ENCODE measurements at regions not wholly inside any gene's neighbourhood (a gene's known extent, or its start where the extent isn't known, plus 50 kb on each side); places are given as distances from the start of the nearest gene placed in this dataset.

DNA sequence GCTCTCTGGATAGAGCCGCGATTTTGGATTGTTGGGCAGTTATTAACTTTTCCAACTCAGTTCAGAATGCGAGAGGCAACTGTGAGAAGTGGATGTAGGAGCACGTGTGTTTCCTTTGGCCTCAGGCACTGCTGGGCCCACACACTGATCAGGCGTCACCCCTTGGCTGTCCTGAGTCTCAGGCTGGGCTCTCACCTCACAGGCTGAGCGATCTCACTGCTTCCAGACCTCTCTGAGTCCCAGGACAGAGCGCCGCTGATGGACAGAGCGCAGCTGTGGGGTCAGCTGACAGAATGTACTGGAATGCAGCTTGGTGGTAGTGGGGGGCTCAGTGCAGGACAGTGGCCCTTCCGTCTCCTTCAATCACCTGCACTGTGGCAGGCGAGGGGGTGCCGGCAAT lies 516.2 kb downstream of the TBC1D22A start:
- no peak for TF ChIP-seq POLR2A (IDR thresholded peaks at IDR 0.05; ENCODE audit: low read depth, low read length)
- no peak for TF ChIP-seq POLR2AphosphoS5 (IDR thresholded peaks at IDR 0.05; ENCODE audit: low read depth, low read length)
- no peak for TF ChIP-seq POU2F2 (IDR thresholded peaks at IDR 0.05; ENCODE audit: low read depth, low read length)
- no peak for TF ChIP-seq TAF1 (IDR thresholded peaks at IDR 0.05; ENCODE audit: low read depth, low read length)
- TF ChIP-seq PAX5 (IDR thresholded peaks at IDR 0.05; ENCODE audit: insufficient read depth, low read length, severe bottlenecking): no peak
- TF ChIP-seq SPI1 (IDR thresholded peaks at IDR 0.05; ENCODE audit: low read depth, low read length): no peak

Data from GM12891 (cell line).